Right lobe of liver (tissue), 6 donors: ENCODE measurements at regions not wholly inside any gene's neighbourhood (a gene's known extent, or its start where the extent isn't known, plus 50 kb on each side); places are given as distances from the start of the nearest gene placed in this dataset.

Experiments
- ATAC-seq, 4 donors: fragments of 200-7000 bp; cut with Tn5 transposase; one replicate each; pipeline ENCODE4 v1.9.1; 2020; ENCODE audit warnings: mild to moderate bottlenecking in 4 of 4, moderate library complexity in 4 of 4
- DNase-seq, 3 donors: peaks; one replicate each; pipeline ENCODE4 v3.0.0-alpha.2; 2020
- H3K27ac ChIP-seq, 3 donors: fragments of 200-600 bp; one replicate each; pipeline ENCODE4 v1.8.0; 2022
- H3K27me3 ChIP-seq, 2 donors: fragments of 200-600 bp; one replicate each; pipeline ENCODE4 v1.8.0; 2022
- H3K36me3 ChIP-seq, 4 donors: fragments of 200-600 bp; sonication (generic) in 1 of 4; one replicate each; pipeline versions ENCODE4 v1.5.1 to v1.8.0; 2017 to 2022; ENCODE audit warnings: control low read depth in 1 of 4
- H3K4me1 ChIP-seq, 4 donors: fragments of 200-600 bp; sonication (generic) in 1 of 4; one replicate each; pipeline versions ENCODE4 v1.5.1 to v1.8.0; 2017 to 2022; ENCODE audit warnings: control low read depth in 1 of 4
- H3K4me3 ChIP-seq, 3 donors: fragments of 200-600 bp; one replicate each; pipeline ENCODE4 v1.8.0; 2022
- H3K9me3 ChIP-seq, 4 donors: fragments of 200-600 bp; sonication (generic) in 1 of 4; one replicate each; pipeline versions ENCODE4 v1.5.1 to v1.8.0; 2017 to 2022; ENCODE audit warnings: control low read depth in 1 of 4
- CTCF ChIP-seq, 4 donors: fragments of 200-600 bp in 3 of 4; fragments of 450-650 bp in 1 of 4; IDR thresholded peaks; one replicate each; pipeline versions ENCODE4 v1.5.1 to v1.8.0; 2016 to 2022; ENCODE audit warnings: antibody characterized with exemption in 4 of 4, mild to moderate bottlenecking in 2 of 4
- POLR2A ChIP-seq: fragments of 450-650 bp; IDR thresholded peaks from one replicate; pipeline ENCODE4 v1.6.1; 2017; ENCODE audit warnings: antibody characterized with exemption, mild to moderate bottlenecking
- WGBS: methylation state at CpG from one replicate; pipeline ENCODE4 v1.1.6; 2018; ENCODE audit warnings: low coverage, low lambda C conversion rate; ENCODE audit not compliant: insufficient coverage; ENCODE audit errors: missing lambda C conversion rate; 5-methylcytosine and 5-hydroxymethylcytosine counted together
- intact Hi-C, 2 donors: fragments of 100-400 bp; cut with DNase I; formaldehyde crosslinking; loops; one replicate each; pipeline versions ENCODE4 v1.11.2 to v1.14.1; 2022
- donor health status: DM: no; HTN: yes; CAD: no.
- donor health status: DM: no; HTN: no; CAD: no.
- donor health status: DM: no; HTN: no; CAD: no.
- donor health status: DM: no; HTN: yes; CAD: no.
- donor health status: DM: no; HTN: yes; CAD: no.

DNA sequence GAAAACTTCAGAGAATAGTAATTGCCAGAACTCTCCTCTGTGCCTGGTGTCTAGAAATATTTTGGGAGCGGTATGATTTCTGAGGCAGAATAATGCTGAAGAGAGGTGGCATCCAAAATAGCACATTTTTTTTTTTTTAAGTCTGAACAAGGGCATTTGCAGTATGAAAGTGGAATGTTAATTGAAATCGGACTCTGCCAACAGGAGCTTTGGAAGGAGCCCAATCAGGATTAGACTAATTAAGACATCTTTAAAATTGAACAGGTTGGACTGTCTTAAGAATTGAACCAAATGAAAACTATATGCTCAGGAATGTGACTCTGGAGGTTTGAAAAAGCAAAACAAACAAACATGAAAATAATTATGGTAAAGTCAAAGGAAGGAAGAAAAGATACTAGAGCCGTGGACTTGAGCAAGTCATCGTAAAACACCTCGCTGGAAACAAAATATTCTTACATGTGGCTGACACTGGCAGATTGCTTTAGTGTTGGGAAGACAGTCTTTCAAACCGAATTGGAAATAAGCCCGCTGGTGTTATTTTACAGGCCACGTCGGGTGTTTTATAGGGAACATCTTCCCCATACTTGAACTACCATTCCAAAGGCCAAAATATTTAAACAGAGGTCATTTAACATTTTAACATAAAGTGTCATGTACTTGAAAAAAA, 436.3 kb downstream of the VRK1 start:
- Histone ChIP-seq H3K4me3 (no peak overlapping the region), H3K4me1 (no peaks in the 10 kb centered on the region), H3K9me3 (no peaks in the 10 kb centered on the region), H3K36me3 (no peaks in the 10 kb centered on the region), H3K27me3 (no peaks in the 10 kb centered on the region), H3K27ac (no peak overlapping the region)
- TF ChIP-seq POLR2A, result no peak
- TF ChIP-seq CTCF (IDR thresholded peaks at IDR 0.05), result no peak
- ATAC-seq (no peak), DNase-seq (no peak)
- intact Hi-C loops, result no loop called here
- WGBS, result 57% methylated on average over 9 of the region's 9 CpGs

DNA sequence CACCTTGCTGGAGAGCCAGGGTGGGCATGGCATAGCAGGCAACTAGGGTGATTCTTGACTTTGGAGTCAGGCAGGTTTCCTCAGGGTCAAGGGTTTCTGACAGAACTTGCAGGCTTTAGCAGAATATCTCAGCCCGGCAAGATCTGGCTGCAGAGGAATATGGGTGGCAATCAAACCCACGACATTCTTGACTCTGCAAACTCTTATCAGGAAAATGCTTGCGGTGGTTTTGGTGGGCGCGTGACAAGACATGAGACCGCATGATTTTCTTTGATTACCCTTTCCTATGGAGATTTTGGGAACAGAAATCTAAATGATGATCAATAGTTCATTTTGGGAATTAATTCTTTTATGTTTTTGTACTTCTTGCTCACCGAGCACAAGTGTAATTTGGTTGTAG, 449.5 kb downstream of the VRK1 start:
- H3K4me3 ChIP-seq, result no peak overlapping the region
- H3K36me3 ChIP-seq, result no peaks in the 10 kb centered on the region
- no peaks in the 10 kb centered on the region for H3K9me3 ChIP-seq
- WGBS, result 69% methylated on average over 7 of the region's 7 CpGs
- intact Hi-C loops, result no loop called here
- ATAC-seq, result no peak
- H3K4me1 ChIP-seq, result no peaks in the 10 kb centered on the region
- no peak for DNase-seq
- H3K27me3 ChIP-seq, result no peaks in the 10 kb centered on the region
- no peak overlapping the region for H3K27ac ChIP-seq
- no peak for TF ChIP-seq POLR2A
- no peak for TF ChIP-seq CTCF (IDR thresholded peaks at IDR 0.05)

DNA sequence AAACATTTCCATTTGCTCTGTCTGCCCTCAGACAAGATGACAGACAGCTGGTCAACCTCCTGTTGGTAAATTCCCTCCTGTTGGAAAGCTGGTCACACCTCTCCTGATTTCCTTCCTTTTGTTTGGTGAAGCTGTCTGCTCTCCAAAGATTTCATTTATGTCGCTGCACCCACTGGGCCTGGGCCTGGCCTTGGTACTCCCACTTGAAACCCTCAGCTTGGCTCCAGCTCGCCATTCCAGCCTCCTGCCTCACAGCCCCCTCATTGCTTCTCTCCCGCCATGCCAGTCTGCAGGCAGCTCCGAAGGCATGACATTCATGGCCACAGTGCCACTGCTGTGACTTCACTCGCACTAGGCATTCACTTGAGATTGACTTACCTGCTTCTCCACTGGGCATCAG, 451.8 kb downstream of the VRK1 start:
- ATAC-seq (no peak), DNase-seq (no peak)
- Histone ChIP-seq H3K9me3 (no peaks in the 10 kb centered on the region), H3K27me3 (no peaks in the 10 kb centered on the region), H3K27ac (no peak overlapping the region), H3K4me3 (no peak overlapping the region), H3K36me3 (no peaks in the 10 kb centered on the region), H3K4me1 (no peaks in the 10 kb centered on the region)
- intact Hi-C loops, result no loop called here
- 54% methylated on average over 5 of the region's 5 CpGs for WGBS
- TF ChIP-seq CTCF (IDR thresholded peaks at IDR 0.05), result no peak
- no peak for TF ChIP-seq POLR2A

- Histone ChIP-seq H3K4me1 (no peaks in the 10 kb centered on the region), H3K27ac (no peak overlapping the region), H3K9me3 (no peaks in the 10 kb centered on the region), H3K36me3 (no peaks in the 10 kb centered on the region), H3K4me3 (no peak overlapping the region), H3K27me3 (no peaks in the 10 kb centered on the region)
- TF ChIP-seq POLR2A (no peak), CTCF (IDR thresholded peaks at IDR 0.05) (no peak)
- ATAC-seq, result no peak
- no peak for DNase-seq
- WGBS, result 44% methylated on average over 5 of the region's 5 CpGs
- intact Hi-C loops, result no loop called here
Observed at GRCh38 chr14:97250931-97251330, 453.7 kb downstream of the VRK1 start.
